Trophoblast cell (in vitro differentiated cells and primary cell): ENCODE measurements at regions not wholly inside any gene's neighbourhood (a gene's known extent, or its start where the extent isn't known, plus 50 kb on each side); places are given as distances from the start of the nearest gene placed in this dataset.

Source experiments
- DNase-seq, 2 donors: peaks; one replicate each; pipeline ENCODE4 v3.0.0-alpha.2; 2016
- H2AFZ ChIP-seq: 2 replicates; pipeline ENCODE4 v1.6.1; 2013; ENCODE audit warnings: low read length, moderate library complexity, mild to moderate bottlenecking; ENCODE audit not compliant: insufficient read depth, poor library complexity
- H2AK5ac ChIP-seq: 2 replicates; pipeline ENCODE4 v1.6.1; 2013; ENCODE audit warnings: mild to moderate bottlenecking, low read length
- H2BK120ac ChIP-seq: 2 replicates; pipeline ENCODE4 v1.6.1; 2013; ENCODE audit warnings: low read length, mild to moderate bottlenecking, moderate library complexity; ENCODE audit not compliant: insufficient read depth, poor library complexity
- H2BK12ac ChIP-seq: 2 replicates; pipeline ENCODE4 v1.6.1; 2013; ENCODE audit warnings: mild to moderate bottlenecking, low read length, moderate library complexity
- H2BK5ac ChIP-seq: 2 replicates; pipeline ENCODE4 v1.6.1; 2013; ENCODE audit warnings: low read length, low read depth, moderate library complexity, mild to moderate bottlenecking; ENCODE audit not compliant: poor library complexity
- H3K14ac ChIP-seq: 2 replicates; pipeline ENCODE4 v1.6.1; 2013; ENCODE audit warnings: mild to moderate bottlenecking, low read length
- H3K18ac ChIP-seq: 2 replicates; pipeline ENCODE4 v1.6.1; 2013; ENCODE audit warnings: mild to moderate bottlenecking, low read length
- H3K23ac ChIP-seq: 2 replicates; pipeline ENCODE4 v1.6.1; 2013; ENCODE audit warnings: low read length
- H3K27ac ChIP-seq: 2 replicates; pipeline ENCODE4 v1.5.1; 2013; ENCODE audit warnings: low read depth, mild to moderate bottlenecking, inconsistent platforms, low read length, moderate library complexity
- H3K27me3 ChIP-seq: 2 replicates; pipeline ENCODE4 v1.6.1; 2013; ENCODE audit warnings: inconsistent platforms, mild to moderate bottlenecking, low read length, moderate library complexity; ENCODE audit not compliant: insufficient read depth
- H3K36me3 ChIP-seq, 2 experiments: 1 replicate in 1 of 2; 2 replicates in 1 of 2; pipeline ENCODE4 v1.6.1; 2013; ENCODE audit warnings: low read length in 2 of 2, mild to moderate bottlenecking in 2 of 2, moderate library complexity in 1 of 2; ENCODE audit not compliant: insufficient read depth in 2 of 2, control insufficient read depth in 1 of 2
- H3K4ac ChIP-seq: 2 replicates; pipeline ENCODE4 v1.6.1; 2013; ENCODE audit warnings: low read depth, mild to moderate bottlenecking, low read length, moderate library complexity
- H3K4me1 ChIP-seq, 2 experiments: 1 replicate in 1 of 2; 2 replicates in 1 of 2; pipeline ENCODE4 v1.6.1; 2013; ENCODE audit warnings: low read length in 2 of 2, mild to moderate bottlenecking in 2 of 2, moderate library complexity in 1 of 2; ENCODE audit not compliant: insufficient read depth in 2 of 2, control insufficient read depth in 1 of 2
- H3K4me2 ChIP-seq: 2 replicates; pipeline ENCODE4 v1.6.1; 2013; ENCODE audit warnings: inconsistent platforms, mild to moderate bottlenecking, low read length, moderate library complexity
- H3K4me3 ChIP-seq: 2 replicates; pipeline ENCODE4 v1.5.1; 2013; ENCODE audit warnings: mild to moderate bottlenecking, low read depth, low read length, inconsistent platforms
- H3K79me1 ChIP-seq: one replicate; pipeline ENCODE4 v1.6.1; 2013; ENCODE audit warnings: low read length
- H3K79me2 ChIP-seq: 2 replicates; pipeline ENCODE4 v1.6.1; 2013; ENCODE audit warnings: low read length, mild to moderate bottlenecking; ENCODE audit not compliant: control insufficient read depth, insufficient read depth, poor library complexity
- H3K9ac ChIP-seq: 2 replicates; pipeline ENCODE4 v1.6.1; 2013; ENCODE audit warnings: mild to moderate bottlenecking, low read length
- H3K9me3 ChIP-seq: 2 replicates; pipeline ENCODE4 v1.6.1; 2013; ENCODE audit warnings: low read depth, mild to moderate bottlenecking, control low read depth, inconsistent platforms, low read length; ENCODE audit not compliant: insufficient read depth
- H4K12ac ChIP-seq: 2 replicates; pipeline ENCODE4 v1.6.1; 2013; ENCODE audit warnings: low read depth, mild to moderate bottlenecking, low read length, moderate library complexity
- H4K8ac ChIP-seq: 2 replicates; pipeline ENCODE4 v1.6.1; 2013; ENCODE audit warnings: low read depth, mild to moderate bottlenecking, low read length, moderate library complexity
- H4K91ac ChIP-seq: one replicate; pipeline ENCODE4 v1.6.1; 2013; ENCODE audit warnings: low read depth, mild to moderate bottlenecking, low read length, moderate library complexity
- WGBS: extraction: QIAGEN DNeasy Blood & Tissue Kit; methylation state at CpG from one replicate; pipeline ENCODE4 v1.1.7; 2013; ENCODE audit warnings: missing lambda C conversion rate; ENCODE audit not compliant: insufficient read length, insufficient coverage; ENCODE audit errors: extremely low coverage; 5-methylcytosine and 5-hydroxymethylcytosine counted together

GRCh38 chr16:51439271-51439670 is 288.2 kb upstream of the SALL1 start:
- no peak overlapping the region for H2AK5ac ChIP-seq
- no peak overlapping the region for H3K23ac ChIP-seq
- no peak overlapping the region for H3K14ac ChIP-seq
- no peak overlapping the region for H4K8ac ChIP-seq
- no peaks in the 10 kb centered on the region for H3K36me3 ChIP-seq
- WGBS = no CpG with 5 or more reads among the region's 5 CpGs
- no peak overlapping the region for H3K4me3 ChIP-seq
- H3K79me1 ChIP-seq = no peaks in the 10 kb centered on the region
- H3K27me3 ChIP-seq = no peaks in the 10 kb centered on the region
- no peak overlapping the region for H2BK120ac ChIP-seq
- H2BK5ac ChIP-seq = no peak overlapping the region
- no peak overlapping the region for H3K27ac ChIP-seq
- H4K12ac ChIP-seq = no peak overlapping the region
- no peaks in the 10 kb centered on the region for H3K79me2 ChIP-seq
- H2BK12ac ChIP-seq = no peak overlapping the region
- no peak overlapping the region for H3K18ac ChIP-seq
- H3K9ac ChIP-seq = no peak overlapping the region
- no peak overlapping the region for H4K91ac ChIP-seq
- no peak overlapping the region for H3K4me2 ChIP-seq
- H3K4ac ChIP-seq = no peak overlapping the region
- no peaks in the 10 kb centered on the region for H3K9me3 ChIP-seq
- no peak for DNase-seq
- H3K4me1 ChIP-seq = no peaks in the 10 kb centered on the region
- no peak overlapping the region for H2AFZ ChIP-seq

GRCh38 chr16:51436742-51437141 is 285.7 kb upstream of the SALL1 start:
- H2AFZ ChIP-seq = no peak overlapping the region
- no peak overlapping the region for H3K27ac ChIP-seq
- H4K91ac ChIP-seq = no peak overlapping the region
- no peak overlapping the region for H3K18ac ChIP-seq
- H3K79me1 ChIP-seq = no peaks in the 10 kb centered on the region
- H3K36me3 ChIP-seq = no peaks in the 10 kb centered on the region
- no peak overlapping the region for H4K8ac ChIP-seq
- 100% methylated on average over 1 of the region's 1 CpG for WGBS
- no peak overlapping the region for H2BK5ac ChIP-seq
- no peak overlapping the region for H2BK120ac ChIP-seq
- H3K4me2 ChIP-seq = no peak overlapping the region
- H3K79me2 ChIP-seq = no peaks in the 10 kb centered on the region
- H2BK12ac ChIP-seq = no peak overlapping the region
- no peak overlapping the region for H3K4ac ChIP-seq
- no peak overlapping the region for H4K12ac ChIP-seq
- H3K9me3 ChIP-seq = no peaks in the 10 kb centered on the region
- no peak overlapping the region for H3K14ac ChIP-seq
- H3K23ac ChIP-seq = no peak overlapping the region
- H3K27me3 ChIP-seq = no peaks in the 10 kb centered on the region
- no peak overlapping the region for H2AK5ac ChIP-seq
- no peak overlapping the region for H3K9ac ChIP-seq
- no peak for DNase-seq
- H3K4me3 ChIP-seq = no peak overlapping the region
- H3K4me1 ChIP-seq = peaks cover 0 to 1% of the 10 kb centered on the region in 2 experiments

GRCh38 chr16:51434567-51435198 is 283.6 kb upstream of the SALL1 start:
- H3K4ac ChIP-seq = no peak overlapping the region
- H2BK5ac ChIP-seq = no peak overlapping the region
- peaks cover 0 to 1% of the 10 kb centered on the region in 2 experiments for H3K4me1 ChIP-seq
- no peaks in the 10 kb centered on the region for H3K9me3 ChIP-seq
- H4K8ac ChIP-seq = no peak overlapping the region
- H4K12ac ChIP-seq = no peak overlapping the region
- no peaks in the 10 kb centered on the region for H3K79me2 ChIP-seq
- no peak overlapping the region for H3K18ac ChIP-seq
- H3K27ac ChIP-seq = no peak overlapping the region
- H2BK120ac ChIP-seq = no peak overlapping the region
- no peaks in the 10 kb centered on the region for H3K36me3 ChIP-seq
- no peak for DNase-seq
- no peak overlapping the region for H3K4me2 ChIP-seq
- no peak overlapping the region for H3K23ac ChIP-seq
- no peak overlapping the region for H2AK5ac ChIP-seq
- H3K27me3 ChIP-seq = no peaks in the 10 kb centered on the region
- H2BK12ac ChIP-seq = no peak overlapping the region
- no peak overlapping the region for H2AFZ ChIP-seq
- H3K14ac ChIP-seq = no peak overlapping the region
- H4K91ac ChIP-seq = no peak overlapping the region
- no peaks in the 10 kb centered on the region for H3K79me1 ChIP-seq
- no CpG with 5 or more reads among the region's 9 CpGs for WGBS
- H3K4me3 ChIP-seq = no peak overlapping the region
- no peak overlapping the region for H3K9ac ChIP-seq

GRCh38 chr16:51433599-51433998 is 282.5 kb upstream of the SALL1 start:
- Histone ChIP-seq H3K14ac (no peak overlapping the region), H3K27me3 (no peaks in the 10 kb centered on the region), H3K79me1 (no peaks in the 10 kb centered on the region), H4K12ac (no peak overlapping the region), H3K4me3 (no peak overlapping the region), H3K4me1 (peaks cover 0 to 1% of the 10 kb centered on the region in 2 experiments), H2BK5ac (no peak overlapping the region), H4K8ac (no peak overlapping the region), H2AFZ (no peak overlapping the region), H3K27ac (no peak overlapping the region), H4K91ac (no peak overlapping the region), H2AK5ac (no peak overlapping the region), H2BK120ac (no peak overlapping the region), H3K23ac (no peak overlapping the region), H3K18ac (no peak overlapping the region), H3K9ac (no peak overlapping the region), H3K79me2 (no peaks in the 10 kb centered on the region), H3K4me2 (no peak overlapping the region), H3K9me3 (no peaks in the 10 kb centered on the region), H3K4ac (no peak overlapping the region), H2BK12ac (no peak overlapping the region), H3K36me3 (no peaks in the 10 kb centered on the region)
- DNase-seq = no peak
- WGBS = no CpG with 5 or more reads among the region's 3 CpGs
